ENCODE measurements at regions not wholly inside any gene's neighbourhood (a gene's known extent, or its start where the extent isn't known, plus 50 kb on each side); places are given as distances from the start of the nearest gene placed in this dataset.

GRCh38 chr19:13604902-13605586, 98.8 kb upstream of the CACNA1A start:
- no peak overlapping the region for H3K4me3 ChIP-seq (ENCODE audit: low read depth, low read length)
- TF ChIP-seq CTCF (IDR thresholded peaks at IDR 0.05; ENCODE audit: low read depth, low read length, missing control alignments) = no peak
- no peak for DNase-seq (ENCODE audit: low read depth)

GRCh38 chr19:13600802-13601201, 94.5 kb upstream of the CACNA1A start:
- no peak for TF ChIP-seq CTCF (IDR thresholded peaks at IDR 0.05; ENCODE audit: low read depth, low read length, missing control alignments)

GRCh38 chr19:13600091-13600490, 93.8 kb upstream of the CACNA1A start:
- no peak for DNase-seq (ENCODE audit: low read depth)
- no peak for TF ChIP-seq CTCF (IDR thresholded peaks at IDR 0.05; ENCODE audit: low read depth, low read length, missing control alignments)
- no peak overlapping the region for H3K4me3 ChIP-seq (ENCODE audit: low read depth, low read length)

More at GRCh38 chr19:13600802-13601201, 94.5 kb upstream of the CACNA1A start:
- H3K4me3 ChIP-seq (ENCODE audit: low read depth, low read length) = no peak overlapping the region
- no peak for DNase-seq (ENCODE audit: low read depth)

GRCh38 chr19:13599681-13600080, 93.4 kb upstream of the CACNA1A start:
- DNase-seq (ENCODE audit: low read depth) = no peak
- TF ChIP-seq CTCF (IDR thresholded peaks at IDR 0.05; ENCODE audit: low read depth, low read length, missing control alignments) = no peak
- no peak overlapping the region for H3K4me3 ChIP-seq (ENCODE audit: low read depth, low read length)

- no peak overlapping the region for H3K4me3 ChIP-seq (ENCODE audit: low read depth, low read length)
- no peak for DNase-seq (ENCODE audit: low read depth)
- no peak for TF ChIP-seq CTCF (IDR thresholded peaks at IDR 0.05; ENCODE audit: low read depth, low read length, missing control alignments)
Observed at GRCh38 chr19:13598098-13598497, 91.8 kb upstream of the CACNA1A start.

GRCh38 chr19:13597640-13598039, 91.4 kb upstream of the CACNA1A start:
- DNase-seq (ENCODE audit: low read depth) = peak; percentile 30
- peak; percentile 75 for TF ChIP-seq CTCF (IDR thresholded peaks at IDR 0.05; ENCODE audit: low read depth, low read length, missing control alignments)
- no peak overlapping the region for H3K4me3 ChIP-seq (ENCODE audit: low read depth, low read length)
